ENCODE measurements at regions not wholly inside any gene's neighbourhood (a gene's known extent, or its start where the extent isn't known, plus 50 kb on each side); places are given as distances from the start of the nearest gene placed in this dataset.

DNA sequence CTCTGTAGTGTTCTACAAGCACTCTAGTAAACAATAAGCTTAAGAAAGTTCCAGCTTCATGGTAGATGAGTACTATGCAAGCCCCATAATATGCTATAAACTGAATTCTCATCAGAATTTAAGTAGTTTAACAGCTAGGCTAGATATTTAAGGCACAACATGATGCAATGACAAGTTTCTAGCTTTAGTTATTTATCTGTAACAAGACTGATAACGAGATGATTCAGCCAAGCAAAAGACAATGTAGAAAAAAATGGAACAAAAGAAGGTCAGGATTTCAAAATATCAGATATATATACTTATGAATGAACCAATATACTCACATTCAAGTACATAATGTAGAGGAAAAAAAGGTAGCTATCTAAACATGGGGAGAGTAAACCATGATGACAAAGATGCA, 61.0 kb upstream of the RERGL start:
- DNase-seq (ENCODE audit: unreplicated experiment): no peak
- H3K9me3 Mint-ChIP-seq (ENCODE audit: unreplicated experiment): no peaks in the 10 kb centered on the region
- TF ChIP-seq CTCF (IDR thresholded peaks at IDR 0.05; ENCODE audit: unreplicated experiment): no peak
- H3K4me1 Mint-ChIP-seq (ENCODE audit: insufficient read depth, unreplicated experiment): peaks cover 9% of the 10 kb centered on the region
- intact Hi-C loops (cut with micrococcal nuclease): no loop called here
- no peaks in the 10 kb centered on the region for H3K36me3 Mint-ChIP-seq (ENCODE audit: insufficient read depth, unreplicated experiment)
- ChIA-PET POLR2A (interaction anchor here (1.3 kb wide), 1 partner anchor 11 kb away, joined by 4 read pairs; no protein-coding TSS in a partner anchor), CTCF (interaction anchor here (0.5 to 2.7 kb wide), 5 partner anchors 9 to 202 kb away, joined by 3 to 7 read pairs (median 4); no protein-coding TSS in a partner anchor)
- no peaks in the 10 kb centered on the region for H3K27me3 Mint-ChIP-seq (ENCODE audit: insufficient read depth, unreplicated experiment)
- no peak overlapping the region for H3K27ac Mint-ChIP-seq (ENCODE audit: low read depth, unreplicated experiment)
- no TSS peak for BruUV-seq (replicated peaks)
- no peak overlapping the region for H3K4me3 Mint-ChIP-seq (ENCODE audit: unreplicated experiment)

DNA sequence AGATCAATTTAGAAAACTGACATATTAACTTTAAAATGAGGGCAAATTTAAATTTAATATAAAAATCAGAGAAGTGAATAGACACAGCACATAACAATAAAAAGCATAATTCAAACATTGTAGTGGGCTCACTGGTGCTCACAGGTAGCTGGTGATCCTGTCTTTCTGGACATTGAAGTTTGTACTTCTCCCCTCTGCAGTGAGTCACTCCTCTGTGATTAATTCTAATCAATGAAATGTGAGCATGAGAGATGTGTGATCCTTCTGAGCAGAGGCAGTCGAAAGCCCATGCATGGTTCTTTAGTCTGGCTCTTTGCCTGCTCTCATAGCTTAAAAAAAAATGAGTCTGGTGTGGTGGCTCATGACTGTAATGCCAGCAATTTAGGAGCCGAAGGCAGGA, 59.0 kb upstream of the RERGL start:
- Mint-ChIP-seq H3K4me1 (ENCODE audit: insufficient read depth, unreplicated experiment) (peaks cover 15% of the 10 kb centered on the region), H3K27ac (ENCODE audit: low read depth, unreplicated experiment) (no peak overlapping the region), H3K4me3 (ENCODE audit: unreplicated experiment) (no peak overlapping the region), H3K9me3 (ENCODE audit: unreplicated experiment) (no peaks in the 10 kb centered on the region), H3K27me3 (ENCODE audit: insufficient read depth, unreplicated experiment) (no peaks in the 10 kb centered on the region), H3K36me3 (ENCODE audit: insufficient read depth, unreplicated experiment) (no peaks in the 10 kb centered on the region)
- no peak for TF ChIP-seq CTCF (IDR thresholded peaks at IDR 0.05; ENCODE audit: unreplicated experiment)
- POLR2A ChIA-PET: interaction anchor here (0.7 kb wide), 1 partner anchor 22 kb away, joined by 3 read pairs; no protein-coding TSS in a partner anchor
- intact Hi-C loops (cut with micrococcal nuclease): loop anchor here (10.0 kb wide), 1 partner anchor 1036 kb away; no protein-coding TSS in a partner anchor
- BruUV-seq (replicated peaks): no TSS peak
- no peak for DNase-seq (ENCODE audit: unreplicated experiment)
- CTCF ChIA-PET: interaction anchor here (0.9 to 1.5 kb wide), 3 partner anchors 14 to 158 kb away, joined by 3 to 4 read pairs (median 3); no protein-coding TSS in a partner anchor

GRCh38 chr12:18146363-18146762, 56.4 kb upstream of the RERGL start:
- Mint-ChIP-seq H3K4me1 (ENCODE audit: insufficient read depth, unreplicated experiment) (peaks cover 19% of the 10 kb centered on the region), H3K4me3 (ENCODE audit: unreplicated experiment) (peak overlapping the region; percentile 29), H3K27me3 (ENCODE audit: insufficient read depth, unreplicated experiment) (no peaks in the 10 kb centered on the region), H3K27ac (ENCODE audit: low read depth, unreplicated experiment) (peak overlapping the region; percentile 85), H3K9me3 (ENCODE audit: unreplicated experiment) (no peaks in the 10 kb centered on the region), H3K36me3 (ENCODE audit: insufficient read depth, unreplicated experiment) (no peaks in the 10 kb centered on the region)
- TF ChIP-seq CTCF (IDR thresholded peaks at IDR 0.05; ENCODE audit: unreplicated experiment): no peak
- BruUV-seq (replicated peaks): no TSS peak
- ChIA-PET POLR2A (interaction anchor here (0.7 to 1.6 kb wide), 4 partner anchors 9 to 20 kb away, joined by 3 to 7 read pairs (median 3); no protein-coding TSS in a partner anchor), CTCF (interaction anchor here (0.7 to 0.8 kb wide), 2 partner anchors 114 to 1129 kb away, joined by 3 read pairs; no protein-coding TSS in a partner anchor)
- DNase-seq (ENCODE audit: unreplicated experiment): peak; percentile 62
- intact Hi-C loops (cut with micrococcal nuclease): loop anchor here (2.0 to 10.0 kb wide), 2 partner anchors 24 to 1038 kb away; no protein-coding TSS in a partner anchor

DNA sequence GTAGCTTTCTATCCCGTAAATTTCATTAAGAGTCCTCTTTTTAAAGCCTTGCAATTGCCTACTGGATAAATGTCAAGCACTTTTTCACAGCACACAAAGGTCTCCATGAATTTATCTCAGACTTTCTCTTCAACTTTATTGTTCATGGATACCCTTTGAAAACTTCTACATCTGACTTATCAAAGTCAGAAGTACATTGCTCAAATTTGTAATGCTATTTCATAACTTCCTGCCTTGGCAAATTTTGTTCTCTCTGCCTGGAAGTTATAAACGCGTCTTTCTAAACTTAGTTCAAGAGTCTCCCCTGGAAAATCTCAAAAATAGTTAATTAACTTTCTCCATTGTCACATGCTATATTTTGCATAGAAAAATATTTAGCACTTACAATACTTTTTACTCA, 55.9 kb upstream of the RERGL start:
- no peak for TF ChIP-seq CTCF (IDR thresholded peaks at IDR 0.05; ENCODE audit: unreplicated experiment)
- Mint-ChIP-seq H3K9me3 (ENCODE audit: unreplicated experiment) (no peaks in the 10 kb centered on the region), H3K27me3 (ENCODE audit: insufficient read depth, unreplicated experiment) (no peaks in the 10 kb centered on the region), H3K4me1 (ENCODE audit: insufficient read depth, unreplicated experiment) (peaks cover 23% of the 10 kb centered on the region), H3K4me3 (ENCODE audit: unreplicated experiment) (peak overlapping the region; percentile 29), H3K36me3 (ENCODE audit: insufficient read depth, unreplicated experiment) (no peaks in the 10 kb centered on the region), H3K27ac (ENCODE audit: low read depth, unreplicated experiment) (peak overlapping the region; percentile 85)
- intact Hi-C loops (cut with micrococcal nuclease): loop anchor here (2.0 to 10.0 kb wide), 2 partner anchors 25 to 1039 kb away; no protein-coding TSS in a partner anchor
- BruUV-seq (replicated peaks): no TSS peak
- DNase-seq (ENCODE audit: unreplicated experiment): peak; percentile 56
- ChIA-PET POLR2A (interaction anchor here (1.0 to 1.3 kb wide), 2 partner anchors 9 to 18 kb away, joined by 3 read pairs; no protein-coding TSS in a partner anchor), CTCF (interaction anchor here (0.8 kb wide), 1 partner anchor 79 kb away, joined by 4 read pairs; no protein-coding TSS in a partner anchor)

Data from MCF 10A (cell line).